ENCODE measurements at regions not wholly inside any gene's neighbourhood (a gene's known extent, or its start where the extent isn't known, plus 50 kb on each side); places are given as distances from the start of the nearest gene placed in this dataset.

- TF ChIP-seq CTCF (IDR thresholded peaks at IDR 0.05 in 2 of 3, conservative IDR thresholded peaks at IDR 0.05 in 1 of 3; ENCODE audit: control insufficient read depth in 2 of 3, extremely low read depth in 1 of 3, insufficient read depth in 1 of 3, low read depth in 3 of 3, low read length in 3 of 3): no peak
- no peak for TF ChIP-seq NFYB (IDR thresholded peaks at IDR 0.05; ENCODE audit: insufficient read depth, low read depth, low read length)
- no peak for TF ChIP-seq EP300 (IDR thresholded peaks at IDR 0.05; ENCODE audit: borderline replicate concordance in 1 of 2, control insufficient read depth in 1 of 2, low read depth in 2 of 2, low read length in 2 of 2)
- TF ChIP-seq MTA2 (IDR thresholded peaks at IDR 0.05; ENCODE audit: low read depth): no peak
- no peak for TF ChIP-seq SP1 (IDR thresholded peaks at IDR 0.05; ENCODE audit: low read depth, low read length)
Measured at GRCh38 chr13:82661126-82661525, 1221.1 kb downstream of the SLITRK1 start.

Measured in GM12878 (cell line).